Breast epithelium (tissue), 3 donors: ENCODE measurements at regions not wholly inside any gene's neighbourhood (a gene's known extent, or its start where the extent isn't known, plus 50 kb on each side); places are given as distances from the start of the nearest gene placed in this dataset.

Experiments
- POLR2AphosphoS5 ChIP-seq, 3 donors: sonication (generic); formaldehyde crosslinking; IDR thresholded peaks; one replicate each; pipeline ENCODE4 v1.6.1; 2017; ENCODE audit warnings: antibody characterized with exemption in 3 of 3
- TF ChIP-seq, protein P1 (sequence below), 3 donors: fragments of 450-650 bp; IDR thresholded peaks; one replicate each; pipeline ENCODE4 v1.5.1; 2016 to 2017; ENCODE audit warnings: antibody characterized with exemption in 3 of 3, mild to moderate bottlenecking in 3 of 3, moderate library complexity in 3 of 3

DNA sequence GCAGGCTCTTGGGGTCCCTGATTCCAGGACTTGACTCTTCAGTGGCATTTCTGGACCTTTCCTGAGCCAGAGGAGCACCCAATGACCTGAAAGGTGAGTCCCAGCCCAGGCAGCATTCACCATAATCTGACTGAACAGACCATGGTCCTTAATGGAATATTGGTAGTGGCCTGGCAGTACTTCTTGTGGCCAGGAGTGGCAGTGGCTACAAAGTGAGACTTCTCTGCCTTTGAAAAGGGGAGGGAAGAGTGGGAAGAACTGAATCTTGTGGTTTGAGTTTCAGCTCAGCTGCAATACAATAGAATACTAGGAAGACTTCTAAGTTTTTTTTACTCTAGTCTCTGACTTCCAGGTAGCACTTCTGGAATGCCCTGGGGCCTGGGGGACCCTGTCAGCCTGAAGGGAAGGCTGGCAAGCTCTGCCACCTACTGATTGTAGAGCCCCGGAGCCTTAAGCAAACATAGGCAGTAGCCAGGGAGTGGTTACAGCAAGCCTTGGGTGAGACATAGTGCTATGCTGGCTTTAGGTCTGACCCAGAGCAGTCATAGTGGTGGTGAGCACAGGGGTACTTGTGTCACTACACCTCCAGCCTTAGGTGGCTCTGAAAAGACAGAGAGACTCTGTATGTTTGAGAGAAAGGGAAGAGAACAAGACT, 674.2 kb upstream of the MANEA start:
- TF ChIP-seq, protein P1, sequence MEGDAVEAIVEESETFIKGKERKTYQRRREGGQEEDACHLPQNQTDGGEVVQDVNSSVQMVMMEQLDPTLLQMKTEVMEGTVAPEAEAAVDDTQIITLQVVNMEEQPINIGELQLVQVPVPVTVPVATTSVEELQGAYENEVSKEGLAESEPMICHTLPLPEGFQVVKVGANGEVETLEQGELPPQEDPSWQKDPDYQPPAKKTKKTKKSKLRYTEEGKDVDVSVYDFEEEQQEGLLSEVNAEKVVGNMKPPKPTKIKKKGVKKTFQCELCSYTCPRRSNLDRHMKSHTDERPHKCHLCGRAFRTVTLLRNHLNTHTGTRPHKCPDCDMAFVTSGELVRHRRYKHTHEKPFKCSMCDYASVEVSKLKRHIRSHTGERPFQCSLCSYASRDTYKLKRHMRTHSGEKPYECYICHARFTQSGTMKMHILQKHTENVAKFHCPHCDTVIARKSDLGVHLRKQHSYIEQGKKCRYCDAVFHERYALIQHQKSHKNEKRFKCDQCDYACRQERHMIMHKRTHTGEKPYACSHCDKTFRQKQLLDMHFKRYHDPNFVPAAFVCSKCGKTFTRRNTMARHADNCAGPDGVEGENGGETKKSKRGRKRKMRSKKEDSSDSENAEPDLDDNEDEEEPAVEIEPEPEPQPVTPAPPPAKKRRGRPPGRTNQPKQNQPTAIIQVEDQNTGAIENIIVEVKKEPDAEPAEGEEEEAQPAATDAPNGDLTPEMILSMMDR (IDR thresholded peaks at IDR 0.05), result no peak
- no peak for TF ChIP-seq POLR2AphosphoS5 (IDR thresholded peaks at IDR 0.05)
